SK-N-MC (cell line): ENCODE measurements at regions not wholly inside any gene's neighbourhood (a gene's known extent, or its start where the extent isn't known, plus 50 kb on each side); places are given as distances from the start of the nearest gene placed in this dataset.

Experiments
- DNase-seq: peaks from one replicate; pipeline ENCODE4 v3.0.0-alpha.2; 2011; ENCODE audit warnings: low read depth, low spot score
- H3K27ac ChIP-seq: fragments of 200-600 bp; sonication (generic); 2 replicates; pipeline ENCODE4 v1.5.1; 2016; ENCODE audit warnings: mixed run types
- H3K36me3 ChIP-seq: fragments of 200-600 bp; sonication (generic); 2 replicates; pipeline ENCODE4 v1.6.1; 2017; ENCODE audit warnings: antibody characterized with exemption, low read length, mixed read lengths; ENCODE audit not compliant: insufficient read depth
- H3K4me3 ChIP-seq: fragments of 200-600 bp; sonication (generic); 2 replicates; pipeline ENCODE4 v1.5.1; 2016
- H3K9ac ChIP-seq: fragments of 200-600 bp; sonication (generic); 2 replicates; pipeline ENCODE4 v1.8.0; 2017; ENCODE audit warnings: mixed run types, mixed read lengths; ENCODE audit not compliant: insufficient read length
- H3K9me3 ChIP-seq: fragments of 200-600 bp; sonication (generic); 2 replicates; pipeline ENCODE4 v1.6.1; 2017; ENCODE audit warnings: low read depth, mild to moderate bottlenecking, antibody characterized with exemption, low read length, moderate library complexity, mixed read lengths
- EZH2 ChIP-seq: fragments of 200-600 bp; sonication (generic); IDR thresholded peaks from one replicate; pipeline ENCODE4 v1.6.1; 2017; ENCODE audit warnings: antibody characterized with exemption
- FOXP2 ChIP-seq: optimal IDR thresholded peaks from 2 replicates; pipeline ENCODE3; 2011; ENCODE audit warnings: mild to moderate bottlenecking, moderate library complexity; ENCODE audit not compliant: insufficient read depth; ENCODE audit errors: extremely low read length, control extremely low read depth
- POLR2AphosphoS5 ChIP-seq: IDR thresholded peaks from 2 replicates; pipeline ENCODE4 v1.6.1; 2012; ENCODE audit warnings: mild to moderate bottlenecking, low read depth, low read length, borderline replicate concordance

DNA sequence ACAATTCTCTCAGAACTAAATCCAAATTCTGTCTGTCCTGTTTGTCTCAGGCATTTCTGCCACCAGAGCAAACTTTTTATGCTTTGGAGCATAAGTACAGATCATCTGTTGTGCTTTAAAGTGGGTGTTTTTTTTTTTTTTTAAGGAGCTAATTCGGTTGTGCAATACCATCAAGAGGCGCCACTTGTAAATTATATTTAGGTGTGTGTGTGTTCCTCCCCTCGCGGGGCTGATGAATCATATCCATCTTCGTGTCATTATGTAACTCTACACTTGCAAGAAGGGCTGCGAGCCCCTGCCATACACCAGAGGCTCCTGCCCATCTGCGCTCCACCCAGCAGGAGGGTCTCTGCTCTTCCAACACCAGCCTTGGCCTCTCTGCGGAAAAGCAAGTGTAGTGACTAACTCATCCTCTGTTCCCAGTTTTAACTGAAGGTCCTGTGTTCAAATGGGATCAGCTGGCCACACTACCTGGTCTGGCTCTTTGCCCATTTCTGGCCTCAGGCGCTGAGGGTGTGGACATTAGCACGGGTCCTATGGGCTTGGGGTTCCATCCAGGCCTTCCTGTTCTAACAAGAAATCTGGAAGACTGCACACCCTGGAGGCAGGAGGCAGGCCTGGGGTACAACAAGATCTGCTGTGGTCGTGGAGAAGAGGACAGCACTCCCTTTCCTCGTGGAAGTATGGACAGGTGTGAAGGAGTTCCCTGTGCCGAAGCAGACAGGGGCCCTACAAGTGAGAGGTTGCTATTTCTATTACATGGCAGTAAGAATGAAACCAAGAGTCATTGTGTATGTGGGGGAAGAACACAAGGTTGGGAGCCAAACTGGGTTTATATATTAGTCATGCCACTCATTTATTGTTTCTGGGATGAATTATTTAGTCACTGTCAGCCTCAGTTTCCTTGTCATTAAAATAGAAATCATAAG lies 96.1 kb upstream of the MBNL2 start:
- H3K4me3 ChIP-seq = peak overlapping the region; percentile 69

DNA sequence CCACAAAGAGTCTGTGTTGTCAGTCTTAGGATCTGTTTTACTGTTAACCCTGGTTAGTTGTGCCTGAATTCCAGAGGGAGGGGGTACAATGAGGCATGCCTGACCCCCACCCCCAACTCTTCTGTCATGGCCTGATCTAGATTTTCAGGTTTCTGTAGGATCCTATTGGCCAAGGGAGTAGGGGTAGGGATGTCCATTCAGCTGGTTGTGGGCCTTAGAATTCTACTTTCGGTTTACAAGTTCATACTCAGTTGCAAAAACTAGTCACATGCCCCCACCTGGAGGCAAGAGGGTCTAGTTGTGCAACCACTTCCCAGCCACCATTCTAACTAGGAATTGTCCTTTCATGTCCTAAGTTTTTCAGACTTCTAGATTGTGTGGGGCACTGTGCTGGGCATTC lies 94.3 kb upstream of the MBNL2 start:
- DNase-seq = no peak
- H3K4me3 ChIP-seq = no peak overlapping the region
- no peak overlapping the region for H3K27ac ChIP-seq
- H3K36me3 ChIP-seq = no peaks in the 10 kb centered on the region
- no peak overlapping the region for H3K9ac ChIP-seq
- no peaks in the 10 kb centered on the region for H3K9me3 ChIP-seq
- no peak for TF ChIP-seq POLR2AphosphoS5
- no peak for TF ChIP-seq FOXP2
- no peak for TF ChIP-seq EZH2

More for the DNA sequence above, 96.1 kb upstream of the MBNL2 start:
- TF ChIP-seq EZH2 (no peak), FOXP2 (no peak), POLR2AphosphoS5 (no peak)
- no peaks in the 10 kb centered on the region for H3K36me3 ChIP-seq
- H3K27ac ChIP-seq = peak overlapping the region; percentile 84
- H3K9me3 ChIP-seq = no peaks in the 10 kb centered on the region
- DNase-seq = no peak
- H3K9ac ChIP-seq = no peak overlapping the region

DNA sequence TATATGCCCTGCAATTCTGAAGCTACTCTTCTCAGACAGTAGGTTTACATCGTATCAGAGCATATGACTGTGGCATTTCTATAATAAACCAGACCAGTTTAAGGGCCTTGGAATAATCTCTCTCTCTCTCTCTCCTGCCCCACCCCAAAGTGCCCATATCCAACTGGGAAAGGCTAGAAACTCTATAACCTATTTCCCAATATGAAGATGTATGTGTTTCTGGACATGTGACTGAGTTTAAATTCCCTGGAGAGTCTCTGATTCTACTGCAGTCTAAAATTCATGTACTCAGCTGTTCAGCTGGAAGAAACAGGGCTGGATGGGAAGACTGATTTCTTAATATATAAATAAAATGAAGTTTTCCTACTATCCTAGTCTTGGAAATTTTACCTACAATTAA lies 91.9 kb upstream of the MBNL2 start:
- DNase-seq = no peak
- Histone ChIP-seq H3K4me3 (no peak overlapping the region), H3K9me3 (no peaks in the 10 kb centered on the region), H3K36me3 (no peaks in the 10 kb centered on the region), H3K27ac (no peak overlapping the region), H3K9ac (no peak overlapping the region)
- no peak for TF ChIP-seq POLR2AphosphoS5
- TF ChIP-seq EZH2 = no peak
- no peak for TF ChIP-seq FOXP2

DNA sequence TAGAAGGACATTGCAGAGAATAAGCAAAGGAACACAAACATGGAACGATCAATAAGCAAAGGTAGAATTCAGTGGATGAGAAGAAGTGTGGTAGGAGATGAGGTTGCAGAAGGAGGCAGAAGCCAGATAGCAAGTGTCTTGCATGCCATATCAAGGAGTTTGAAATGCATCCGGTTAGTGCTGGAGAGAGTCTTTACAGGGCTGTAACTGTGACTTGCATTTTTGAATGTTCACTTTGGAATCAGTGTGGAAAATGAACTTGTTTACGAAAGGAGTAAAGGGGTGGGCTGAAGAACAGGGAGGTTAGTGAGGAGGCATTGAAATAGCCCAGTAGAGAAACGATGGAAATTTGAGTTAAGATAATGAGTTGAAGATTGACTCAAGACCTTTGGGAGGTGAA lies 90.7 kb upstream of the MBNL2 start:
- no peak for TF ChIP-seq EZH2
- TF ChIP-seq FOXP2 = no peak
- no peak for TF ChIP-seq POLR2AphosphoS5
- no peak overlapping the region for H3K9ac ChIP-seq
- H3K27ac ChIP-seq = no peak overlapping the region
- no peak for DNase-seq
- H3K36me3 ChIP-seq = no peaks in the 10 kb centered on the region
- no peak overlapping the region for H3K4me3 ChIP-seq
- no peaks in the 10 kb centered on the region for H3K9me3 ChIP-seq

DNA sequence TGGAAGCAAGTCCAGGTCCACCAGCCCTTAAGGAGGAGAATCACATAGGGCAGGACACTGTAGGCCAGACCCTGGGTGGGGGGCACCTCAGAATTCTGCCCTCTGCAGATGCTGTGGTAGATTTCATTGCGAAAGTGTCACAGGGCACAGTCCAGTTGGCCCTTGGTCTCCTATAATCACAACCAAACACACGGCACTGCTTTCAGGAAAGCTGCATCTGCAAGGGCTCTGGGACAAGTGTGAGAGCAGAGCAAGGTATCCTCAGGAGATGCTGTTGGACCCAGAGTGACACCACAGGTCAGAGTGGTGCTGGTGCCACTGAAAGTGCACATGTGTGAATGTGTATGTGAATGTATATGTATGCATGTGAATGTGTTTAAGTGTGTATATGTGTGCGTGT lies 88.6 kb upstream of the MBNL2 start:
- Histone ChIP-seq H3K9me3 (no peaks in the 10 kb centered on the region), H3K36me3 (no peaks in the 10 kb centered on the region), H3K27ac (no peak overlapping the region), H3K9ac (no peak overlapping the region), H3K4me3 (no peak overlapping the region)
- TF ChIP-seq EZH2 (no peak), FOXP2 (no peak), POLR2AphosphoS5 (no peak)
- DNase-seq = no peak

DNA sequence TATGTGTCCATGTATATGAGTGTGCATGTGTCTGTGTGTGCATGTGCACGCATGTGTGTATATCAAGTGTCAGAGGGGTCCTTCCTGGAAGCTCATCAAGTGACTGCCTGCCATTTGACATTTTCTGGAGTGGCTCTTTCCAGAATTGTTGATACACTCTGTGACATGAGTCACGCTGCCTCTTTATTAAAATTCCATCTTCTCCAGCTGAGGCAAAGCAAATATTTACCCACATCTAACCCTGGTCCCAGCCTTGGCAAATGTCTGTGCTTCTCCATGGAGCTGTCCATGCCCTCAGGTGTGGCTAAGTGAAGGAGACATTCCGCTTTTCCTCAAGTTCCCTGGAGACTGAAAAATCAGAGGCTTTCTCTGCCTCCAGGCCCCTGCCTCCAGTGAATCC lies 88.2 kb upstream of the MBNL2 start:
- no peaks in the 10 kb centered on the region for H3K36me3 ChIP-seq
- no peak for DNase-seq
- TF ChIP-seq POLR2AphosphoS5 = no peak
- TF ChIP-seq FOXP2 = no peak
- TF ChIP-seq EZH2 = no peak
- H3K27ac ChIP-seq = no peak overlapping the region
- no peaks in the 10 kb centered on the region for H3K9me3 ChIP-seq
- no peak overlapping the region for H3K9ac ChIP-seq
- H3K4me3 ChIP-seq = no peak overlapping the region

DNA sequence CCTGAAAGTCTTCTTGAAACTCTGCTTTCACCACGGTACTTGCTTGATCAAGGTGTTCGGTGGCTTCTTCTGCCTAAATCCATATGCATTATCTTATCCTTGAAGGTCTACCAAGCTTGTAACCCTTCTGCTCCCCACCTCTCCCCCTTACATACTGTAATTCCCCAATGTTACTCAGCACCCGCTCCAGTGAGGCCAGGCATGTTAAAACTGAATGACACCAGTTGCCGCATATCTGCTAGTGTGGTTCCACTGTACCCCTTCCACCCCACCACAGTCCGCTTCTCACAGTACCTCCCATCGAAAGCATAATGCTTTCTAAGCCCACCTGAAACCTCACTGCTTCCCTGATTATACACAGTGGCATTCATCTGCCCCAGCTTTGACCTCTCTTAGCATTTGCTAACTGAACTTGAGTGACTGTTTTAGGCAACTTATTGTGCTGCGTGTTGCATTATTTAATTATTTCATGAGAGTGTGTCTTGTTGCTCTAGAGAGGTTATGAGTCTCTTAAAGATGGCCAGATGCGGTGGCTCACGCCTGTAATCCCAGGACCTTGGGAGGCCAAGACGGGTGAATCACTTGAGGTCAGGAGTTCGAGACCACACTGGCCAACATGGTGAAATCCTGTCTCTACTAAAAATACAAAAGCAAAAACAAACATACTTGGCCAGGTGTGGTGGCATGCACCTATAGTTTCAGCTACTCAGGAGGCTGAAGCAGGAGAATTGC lies 87.6 kb upstream of the MBNL2 start:
- TF ChIP-seq FOXP2 (no peak), POLR2AphosphoS5 (no peak), EZH2 (no peak)
- no peak for DNase-seq
- no peak overlapping the region for H3K9ac ChIP-seq
- H3K36me3 ChIP-seq = no peaks in the 10 kb centered on the region
- no peak overlapping the region for H3K27ac ChIP-seq
- no peaks in the 10 kb centered on the region for H3K9me3 ChIP-seq
- no peak overlapping the region for H3K4me3 ChIP-seq

DNA sequence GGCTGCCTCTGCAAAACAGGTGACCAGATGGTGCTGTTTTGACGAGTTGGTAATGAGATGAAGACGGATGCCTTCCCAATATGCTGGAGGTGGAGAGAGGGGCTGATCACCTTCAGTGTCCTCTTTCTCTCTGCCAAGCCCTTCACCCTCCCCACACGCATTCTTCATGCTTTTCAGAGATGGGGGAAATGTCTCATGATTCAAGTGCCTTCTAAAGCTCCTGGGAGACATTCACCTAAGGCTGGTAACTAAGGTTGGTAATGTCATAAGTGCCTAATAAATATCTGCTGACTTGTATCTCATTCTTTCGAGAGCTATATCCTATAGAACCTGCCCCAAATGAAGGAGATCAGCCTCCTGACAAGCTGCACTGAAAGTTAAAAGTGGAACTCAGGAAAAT lies 86.2 kb upstream of the MBNL2 start:
- H3K36me3 ChIP-seq = no peaks in the 10 kb centered on the region
- no peak overlapping the region for H3K27ac ChIP-seq
- H3K9me3 ChIP-seq = no peaks in the 10 kb centered on the region
- H3K9ac ChIP-seq = no peak overlapping the region
- TF ChIP-seq EZH2 (no peak), FOXP2 (no peak), POLR2AphosphoS5 (no peak)
- no peak for DNase-seq
- H3K4me3 ChIP-seq = no peak overlapping the region
